IPS DF 6.9 (cell line): ENCODE measurements at regions not wholly inside any gene's neighbourhood (a gene's known extent, or its start where the extent isn't known, plus 50 kb on each side); places are given as distances from the start of the nearest gene placed in this dataset.
"Not testable (repeated sequence)": the region's sequence is repeated elsewhere in the genome, so short reads cannot be mapped to it uniquely, and the experiment has no call there.

Source experiments
- DNase-seq: peaks from one replicate; pipeline ENCODE4 v3.0.0-alpha.2; 2013; ENCODE audit warnings: low read depth, low spot score
- H3K27ac ChIP-seq: one replicate; pipeline ENCODE4 v1.5.1; 2013; ENCODE audit warnings: low read length, control low read depth
- H3K27me3 ChIP-seq: 2 replicates; pipeline ENCODE4 v1.6.1; 2013; ENCODE audit warnings: mild to moderate bottlenecking, low read length; ENCODE audit not compliant: control insufficient read depth, insufficient read depth
- H3K36me3 ChIP-seq: 2 replicates; pipeline ENCODE4 v1.6.1; 2013; ENCODE audit warnings: low read length; ENCODE audit not compliant: control insufficient read depth, insufficient read depth
- H3K4me1 ChIP-seq: 2 replicates; pipeline ENCODE4 v1.6.1; 2013; ENCODE audit warnings: low read length; ENCODE audit not compliant: control insufficient read depth, insufficient read depth
- H3K4me3 ChIP-seq: 2 replicates; pipeline ENCODE4 v1.5.1; 2013; ENCODE audit warnings: mild to moderate bottlenecking, low read length
- H3K9me3 ChIP-seq: 2 replicates; pipeline ENCODE4 v1.6.1; 2013; ENCODE audit warnings: low read length, inconsistent platforms; ENCODE audit not compliant: control insufficient read depth, insufficient read depth
- WGBS: extraction: QIAGEN DNeasy Blood & Tissue Kit; methylation state at CpG from one replicate; pipeline ENCODE4 v1.1.7; 2013; ENCODE audit warnings: mixed read lengths, missing lambda C conversion rate; ENCODE audit not compliant: insufficient read length, insufficient coverage; 5-methylcytosine and 5-hydroxymethylcytosine counted together

DNA sequence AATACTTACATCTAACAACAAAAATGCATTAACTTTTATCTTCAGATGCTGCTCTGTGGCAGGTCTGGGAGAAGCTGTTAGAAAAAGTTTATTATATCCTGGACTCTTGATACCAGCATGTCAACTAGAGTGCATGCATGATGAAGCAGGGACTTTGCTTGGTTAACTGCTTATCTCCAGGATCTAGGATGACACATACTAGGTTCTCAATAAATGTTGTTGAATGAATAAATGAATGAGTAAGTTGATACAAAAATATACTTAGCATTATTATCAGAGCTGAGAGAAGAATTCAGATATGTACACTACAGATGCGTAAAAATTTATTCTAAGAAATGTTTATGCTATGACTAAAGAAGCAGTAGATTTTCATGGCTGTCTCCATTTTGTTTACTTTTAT lies 304.3 kb downstream of the LTN1 start:
- no CpG with 5 or more reads among the region's 1 CpG for WGBS

DNA sequence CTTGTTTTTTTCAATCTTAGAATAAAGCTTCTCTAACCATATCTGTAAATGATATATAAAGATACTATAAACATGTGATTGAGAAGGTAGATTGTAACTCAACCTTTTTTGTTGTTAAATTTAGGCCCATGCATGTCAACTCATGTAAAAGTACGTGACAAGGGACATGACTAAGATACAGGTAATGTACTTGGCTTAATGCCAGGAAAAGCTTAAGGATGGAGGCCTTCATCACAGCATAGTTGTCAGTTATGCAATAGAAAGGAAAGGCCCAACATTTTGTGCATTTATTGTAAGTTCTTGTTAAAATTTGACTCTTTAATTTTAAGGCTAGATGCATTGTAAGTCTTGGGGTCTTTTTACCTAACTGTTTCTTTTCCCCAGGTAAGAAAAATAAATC lies 305.1 kb downstream of the LTN1 start:
- no peaks in the 10 kb centered on the region for H3K27me3 ChIP-seq
- H3K4me3 ChIP-seq, result no peak overlapping the region
- H3K9me3 ChIP-seq, result no peaks in the 10 kb centered on the region
- DNase-seq, result no peak
- no peaks in the 10 kb centered on the region for H3K36me3 ChIP-seq
- H3K27ac ChIP-seq, result no peak overlapping the region
- no CpG with 5 or more reads among the region's 1 CpG for WGBS
- no peaks in the 10 kb centered on the region for H3K4me1 ChIP-seq

More for the DNA sequence above, 304.3 kb downstream of the LTN1 start:
- no peak overlapping the region for H3K4me3 ChIP-seq
- no peaks in the 10 kb centered on the region for H3K36me3 ChIP-seq
- H3K9me3 ChIP-seq, result no peaks in the 10 kb centered on the region
- DNase-seq, result no peak
- no peak overlapping the region for H3K27ac ChIP-seq
- H3K4me1 ChIP-seq, result no peaks in the 10 kb centered on the region
- H3K27me3 ChIP-seq, result no peaks in the 10 kb centered on the region

DNA sequence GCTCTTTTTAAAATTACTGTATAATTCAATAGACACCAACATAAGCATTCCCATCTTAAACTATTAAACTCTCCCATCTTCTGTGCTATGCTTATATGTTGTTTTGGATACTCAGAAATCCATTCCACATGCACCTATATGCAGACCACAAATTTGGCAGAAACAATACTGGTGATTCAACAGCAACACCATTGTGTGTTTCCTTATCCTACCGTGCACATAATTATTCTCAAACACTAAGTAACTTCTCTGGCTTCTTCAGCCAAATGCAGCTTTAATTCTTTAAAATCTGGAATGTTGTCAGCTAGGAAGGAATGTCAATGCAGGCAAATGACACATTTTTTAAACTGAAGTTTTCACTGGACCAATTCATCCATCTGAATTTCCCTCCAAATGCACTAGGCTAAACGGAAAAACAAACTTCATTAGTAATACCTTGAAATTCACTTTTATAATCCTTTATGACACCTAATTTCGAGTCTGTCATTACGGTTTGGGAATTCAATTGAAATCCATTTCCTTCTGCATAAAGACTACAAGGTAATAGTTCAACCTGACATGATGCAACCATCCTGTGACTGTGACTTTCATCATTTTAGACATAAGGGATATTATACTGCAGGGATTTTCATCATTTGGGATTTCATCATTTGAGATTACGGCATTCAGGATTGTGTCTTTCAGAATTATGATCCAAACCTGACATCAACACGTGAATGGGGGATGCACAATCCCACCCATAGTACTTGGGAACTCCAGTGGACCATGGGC lies 308.5 kb downstream of the LTN1 start:
- WGBS, result no CpG with 5 or more reads among the region's 6 CpGs
- Histone ChIP-seq H3K36me3 (no peaks in the 10 kb centered on the region), H3K4me1 (no peaks in the 10 kb centered on the region), H3K27me3 (no peaks in the 10 kb centered on the region), H3K27ac (no peak overlapping the region), H3K9me3 (no peaks in the 10 kb centered on the region), H3K4me3 (no peak overlapping the region)
- no peak for DNase-seq

DNA sequence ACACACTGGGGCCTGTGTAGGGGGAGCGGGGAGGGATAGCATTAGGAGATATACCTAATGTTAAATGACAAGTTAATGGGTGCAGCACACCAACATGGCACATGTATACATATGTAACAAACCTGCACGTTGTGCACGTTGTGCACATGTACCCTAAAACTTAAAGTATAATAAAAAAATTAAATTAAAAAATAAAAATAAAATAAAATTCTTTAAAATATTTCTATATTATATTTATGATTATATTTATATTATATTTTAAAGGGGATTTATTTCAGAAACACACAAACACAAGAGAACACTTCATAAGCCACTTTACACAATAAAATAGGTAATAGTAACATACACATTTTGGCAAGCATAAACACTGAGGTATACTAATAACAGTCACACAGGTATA lies 309.8 kb downstream of the LTN1 start:
- H3K4me3 ChIP-seq, H3K27ac ChIP-seq, DNase-seq, H3K36me3 ChIP-seq, H3K4me1 ChIP-seq, H3K9me3 ChIP-seq, H3K27me3 ChIP-seq: not testable (repeated sequence)
- no CpG with 5 or more reads among the region's 3 CpGs for WGBS

DNA sequence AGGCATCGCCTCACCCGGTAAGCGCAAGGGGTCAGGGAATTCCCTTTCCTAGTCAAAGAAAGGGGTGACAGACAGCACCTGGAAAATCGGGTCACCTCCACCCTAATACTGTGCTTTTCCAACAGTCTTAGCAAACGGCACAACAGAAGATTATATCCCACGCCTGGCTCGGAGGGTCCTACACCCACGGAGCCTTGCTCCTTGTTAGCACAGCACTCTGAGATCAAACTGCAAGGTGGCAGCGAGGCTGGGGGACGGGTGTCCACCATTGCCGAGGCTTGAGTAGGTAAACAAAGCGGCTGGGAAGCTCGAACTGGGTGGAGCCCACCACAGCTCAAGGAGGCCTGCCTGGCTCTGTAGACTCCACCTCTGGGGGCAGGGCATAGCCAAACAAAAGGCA lies 315.6 kb downstream of the LTN1 start:
- not testable (repeated sequence) for H3K27me3 ChIP-seq, H3K36me3 ChIP-seq, H3K4me1 ChIP-seq, H3K9me3 ChIP-seq, DNase-seq, H3K4me3 ChIP-seq, H3K27ac ChIP-seq
- WGBS, result no CpG with 5 or more reads among the region's 13 CpGs

DNA sequence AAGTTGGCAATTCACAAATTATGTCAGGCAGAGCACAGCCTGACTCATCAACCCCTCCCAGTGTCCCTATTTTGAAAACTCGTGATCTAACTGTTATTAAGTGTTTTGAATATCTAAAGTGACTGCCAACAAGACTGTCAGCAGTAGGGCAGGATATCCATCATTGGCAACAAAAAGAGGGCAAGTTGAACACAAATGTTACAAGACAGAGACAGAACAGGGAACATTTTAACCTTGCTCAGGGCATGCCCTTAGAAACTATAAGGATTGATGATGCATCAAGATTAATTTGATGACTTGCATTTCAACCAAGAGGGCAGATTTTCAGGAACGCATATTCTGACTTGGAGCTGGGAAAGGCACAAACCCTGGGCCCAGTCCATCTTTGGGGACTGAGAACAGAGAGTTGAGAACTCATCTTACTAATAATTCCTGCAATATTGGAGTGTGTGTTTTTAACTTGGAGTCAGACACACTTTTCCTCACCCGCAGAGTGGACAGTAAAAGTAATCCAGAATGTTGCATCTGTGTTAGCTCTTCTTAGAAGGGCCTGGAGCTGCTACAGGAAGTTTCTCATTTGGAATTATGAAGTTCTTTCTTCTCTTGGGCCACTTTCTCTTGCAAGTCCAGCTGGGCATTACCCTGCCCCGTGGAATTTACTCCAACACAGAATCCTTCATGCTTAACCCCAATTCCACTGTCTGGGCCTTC lies 317.2 kb downstream of the LTN1 start:
- Histone ChIP-seq H3K36me3 (no peaks in the 10 kb centered on the region), H3K4me3 (no peak overlapping the region), H3K9me3 (no peaks in the 10 kb centered on the region), H3K27me3 (no peaks in the 10 kb centered on the region), H3K4me1 (no peaks in the 10 kb centered on the region), H3K27ac (no peak overlapping the region)
- no peak for DNase-seq
- WGBS, result no CpG with 5 or more reads among the region's 4 CpGs

DNA sequence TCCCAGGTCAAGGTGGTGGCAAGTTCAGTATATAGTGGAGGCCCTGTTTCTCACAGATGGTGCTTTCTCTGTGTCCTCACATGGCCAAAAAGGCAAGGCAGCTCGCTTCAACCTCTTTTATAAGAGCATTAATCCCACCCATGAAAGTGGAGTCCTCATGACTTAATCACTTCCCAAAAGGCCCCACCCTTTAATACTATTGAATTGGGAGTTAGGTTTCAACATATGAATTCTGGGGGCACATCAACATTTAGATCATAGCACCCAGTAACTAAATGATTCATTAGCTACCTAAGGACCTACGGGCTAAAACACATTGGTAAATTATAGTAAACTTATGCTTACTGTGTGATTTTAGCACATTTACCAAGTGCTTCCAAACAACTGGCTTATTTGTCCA lies 317.9 kb downstream of the LTN1 start:
- Histone ChIP-seq H3K27ac (no peak overlapping the region), H3K36me3 (no peaks in the 10 kb centered on the region), H3K9me3 (no peaks in the 10 kb centered on the region), H3K27me3 (no peaks in the 10 kb centered on the region), H3K4me1 (no peaks in the 10 kb centered on the region), H3K4me3 (no peak overlapping the region)
- no CpG with 5 or more reads among the region's 2 CpGs for WGBS
- DNase-seq, result no peak

DNA sequence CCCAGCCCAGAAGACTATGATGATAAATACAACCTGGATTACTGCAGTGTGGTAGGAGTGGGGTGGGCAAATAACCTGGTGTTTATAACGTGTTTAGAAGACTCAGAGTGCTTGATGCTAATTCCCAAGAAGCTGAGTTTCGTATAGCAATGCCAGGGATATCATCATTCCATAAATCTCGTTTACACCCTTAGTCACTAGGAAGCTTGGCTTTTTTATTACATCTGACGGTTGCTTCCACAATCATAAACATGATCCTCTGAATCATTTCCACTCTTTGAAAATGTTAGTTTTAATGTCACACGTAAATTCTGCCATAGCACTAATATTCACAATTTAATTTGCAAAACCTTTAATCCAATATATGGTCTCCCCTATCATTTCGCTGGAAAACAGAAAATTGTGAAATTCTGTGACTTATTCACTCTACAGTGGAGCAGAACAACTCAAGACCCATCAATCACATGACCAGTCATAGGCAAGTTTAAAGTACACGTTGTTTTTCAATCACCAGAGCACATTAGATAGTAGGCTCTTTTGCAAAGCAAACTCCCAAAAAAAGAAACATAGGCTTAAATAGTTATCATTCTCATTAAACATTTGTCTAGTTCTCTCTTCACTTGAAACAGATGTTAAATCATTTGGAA lies 321.0 kb downstream of the LTN1 start:
- no peak overlapping the region for H3K27ac ChIP-seq
- WGBS, result no CpG with 5 or more reads among the region's 7 CpGs
- no peaks in the 10 kb centered on the region for H3K4me1 ChIP-seq
- no peak for DNase-seq
- no peaks in the 10 kb centered on the region for H3K36me3 ChIP-seq
- H3K9me3 ChIP-seq, result no peaks in the 10 kb centered on the region
- no peaks in the 10 kb centered on the region for H3K27me3 ChIP-seq
- H3K4me3 ChIP-seq, result no peak overlapping the region

DNA sequence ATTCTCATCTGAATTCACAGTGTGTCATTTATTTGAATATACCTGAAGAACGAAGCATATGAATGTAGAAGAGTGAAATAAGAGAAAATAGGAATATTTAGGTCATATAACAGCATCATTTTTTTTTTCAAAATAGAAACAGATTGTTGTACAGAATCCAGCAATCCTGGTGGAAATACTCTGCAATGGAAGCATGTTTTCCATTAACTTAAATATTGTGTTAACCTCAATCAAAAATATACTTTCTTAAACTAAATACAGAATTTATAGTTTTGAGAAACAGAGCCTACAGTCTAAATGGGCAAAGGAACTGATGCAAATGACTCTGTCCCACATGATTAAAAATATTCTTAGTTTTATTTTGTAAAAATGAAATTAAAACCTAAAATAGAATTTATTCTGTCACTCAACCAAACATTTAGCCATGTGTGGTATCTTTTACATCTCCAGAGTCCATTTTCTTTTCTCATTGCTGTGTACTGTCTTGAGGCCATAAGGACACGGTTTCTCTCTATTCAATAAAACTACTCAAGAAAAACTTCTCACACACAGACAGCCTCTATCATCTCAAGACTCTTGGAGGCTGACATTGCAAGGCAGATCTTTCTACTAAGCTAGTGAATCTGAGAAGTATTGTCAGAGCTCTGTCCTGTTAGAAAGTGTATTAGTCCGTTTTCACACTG lies 322.6 kb downstream of the LTN1 start:
- no CpG with 5 or more reads among the region's 3 CpGs for WGBS
- Histone ChIP-seq H3K4me1 (no peaks in the 10 kb centered on the region), H3K36me3 (no peaks in the 10 kb centered on the region), H3K27ac (no peak overlapping the region), H3K4me3 (no peak overlapping the region), H3K27me3 (no peaks in the 10 kb centered on the region), H3K9me3 (no peaks in the 10 kb centered on the region)
- DNase-seq, result no peak

DNA sequence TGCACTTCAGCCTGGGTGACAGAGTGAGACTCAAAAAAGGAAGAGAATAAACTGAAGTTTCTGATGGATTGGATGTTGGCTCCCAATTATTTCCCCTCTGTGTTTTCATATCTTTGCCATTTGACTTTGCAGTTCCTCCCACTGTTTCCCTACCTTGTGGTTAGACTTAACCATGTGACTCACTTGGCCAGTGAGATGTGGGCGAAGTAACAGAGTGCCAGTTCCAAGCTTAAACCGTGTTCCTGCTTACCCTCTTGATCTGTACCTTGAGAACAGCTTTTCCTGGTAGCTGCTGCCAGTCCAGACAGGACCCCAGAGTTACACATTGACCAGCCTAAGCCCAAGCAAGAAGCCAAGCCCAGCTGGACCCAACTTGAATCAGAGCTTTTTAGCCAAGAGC lies 323.4 kb downstream of the LTN1 start:
- H3K36me3 ChIP-seq, result no peaks in the 10 kb centered on the region

More for the DNA sequence above, 323.4 kb downstream of the LTN1 start:
- no CpG with 5 or more reads among the region's 2 CpGs for WGBS
- no peak for DNase-seq
- Histone ChIP-seq H3K4me1 (no peaks in the 10 kb centered on the region), H3K4me3 (no peak overlapping the region), H3K27me3 (no peaks in the 10 kb centered on the region), H3K9me3 (no peaks in the 10 kb centered on the region), H3K27ac (no peak overlapping the region)
